ENCODE measurements at regions not wholly inside any gene's neighbourhood (a gene's known extent, or its start where the extent isn't known, plus 50 kb on each side); places are given as distances from the start of the nearest gene placed in this dataset.

- no peak for DNase-seq (ENCODE audit: low spot score)
These were observed 1368.0 kb upstream of the LRRTM1 start for GRCh38 chr2:81672516-81672915.

GRCh38 chr2:81670885-81671284, 1366.3 kb upstream of the LRRTM1 start:
- DNase-seq (ENCODE audit: low spot score) (no peak), ATAC-seq (ENCODE audit: low read depth) (no peak)
- no peaks in the 10 kb centered on the region for H3K27me3 ChIP-seq (ENCODE audit: insufficient read depth, poor library complexity, severe bottlenecking)
- H3K36me3 ChIP-seq (ENCODE audit: low read depth) = no peaks in the 10 kb centered on the region
- TF ChIP-seq CTCF (IDR thresholded peaks at IDR 0.05; ENCODE audit: poor library complexity, severe bottlenecking) = no peak
- H3K4me1 ChIP-seq (ENCODE audit: insufficient read depth, poor library complexity, severe bottlenecking) = no peaks in the 10 kb centered on the region
- no peaks in the 10 kb centered on the region for H3K9me3 ChIP-seq (ENCODE audit: severe bottlenecking)
- no peak overlapping the region for H3K27ac ChIP-seq (ENCODE audit: poor library complexity, severe bottlenecking)
- H3K4me3 ChIP-seq (ENCODE audit: severe bottlenecking) = no peak overlapping the region

More at GRCh38 chr2:81672516-81672915, 1368.0 kb upstream of the LRRTM1 start:
- no peaks in the 10 kb centered on the region for H3K4me1 ChIP-seq (ENCODE audit: insufficient read depth, poor library complexity, severe bottlenecking)
- no peaks in the 10 kb centered on the region for H3K36me3 ChIP-seq (ENCODE audit: low read depth)
- H3K4me3 ChIP-seq (ENCODE audit: severe bottlenecking) = no peak overlapping the region
- H3K9me3 ChIP-seq (ENCODE audit: severe bottlenecking) = no peaks in the 10 kb centered on the region
- no peak overlapping the region for H3K27ac ChIP-seq (ENCODE audit: poor library complexity, severe bottlenecking)
- no peaks in the 10 kb centered on the region for H3K27me3 ChIP-seq (ENCODE audit: insufficient read depth, poor library complexity, severe bottlenecking)
- no peak for ATAC-seq (ENCODE audit: low read depth)
- TF ChIP-seq CTCF (IDR thresholded peaks at IDR 0.05; ENCODE audit: poor library complexity, severe bottlenecking) = no peak

GRCh38 chr2:81661081-81661480, 1356.5 kb upstream of the LRRTM1 start:
- no peak for ATAC-seq (ENCODE audit: low read depth)
- TF ChIP-seq CTCF (IDR thresholded peaks at IDR 0.05; ENCODE audit: poor library complexity, severe bottlenecking) = no peak

GRCh38 chr2:81658227-81658626, 1353.7 kb upstream of the LRRTM1 start:
- Histone ChIP-seq H3K36me3 (ENCODE audit: low read depth) (no peaks in the 10 kb centered on the region), H3K27ac (ENCODE audit: poor library complexity, severe bottlenecking) (peak overlapping the region; percentile 92), H3K4me3 (ENCODE audit: severe bottlenecking) (no peak overlapping the region), H3K9me3 (ENCODE audit: severe bottlenecking) (no peaks in the 10 kb centered on the region), H3K4me1 (ENCODE audit: insufficient read depth, poor library complexity, severe bottlenecking) (peaks cover 14% of the 10 kb centered on the region), H3K27me3 (ENCODE audit: insufficient read depth, poor library complexity, severe bottlenecking) (no peaks in the 10 kb centered on the region)
- ATAC-seq (ENCODE audit: low read depth) = peak; percentile 97
- peak; percentile 76 for DNase-seq (ENCODE audit: low spot score)
- no peak for TF ChIP-seq CTCF (IDR thresholded peaks at IDR 0.05; ENCODE audit: poor library complexity, severe bottlenecking)

More at GRCh38 chr2:81661081-81661480, 1356.5 kb upstream of the LRRTM1 start:
- H3K27me3 ChIP-seq (ENCODE audit: insufficient read depth, poor library complexity, severe bottlenecking) = no peaks in the 10 kb centered on the region
- no peak for DNase-seq (ENCODE audit: low spot score)
- H3K4me3 ChIP-seq (ENCODE audit: severe bottlenecking) = no peak overlapping the region
- H3K4me1 ChIP-seq (ENCODE audit: insufficient read depth, poor library complexity, severe bottlenecking) = peaks cover 14% of the 10 kb centered on the region
- H3K27ac ChIP-seq (ENCODE audit: poor library complexity, severe bottlenecking) = no peak overlapping the region
- H3K9me3 ChIP-seq (ENCODE audit: severe bottlenecking) = no peaks in the 10 kb centered on the region
- no peaks in the 10 kb centered on the region for H3K36me3 ChIP-seq (ENCODE audit: low read depth)

- no peak overlapping the region for H3K4me3 ChIP-seq (ENCODE audit: severe bottlenecking)
- H3K4me1 ChIP-seq (ENCODE audit: insufficient read depth, poor library complexity, severe bottlenecking) = peaks cover 21% of the 10 kb centered on the region
- no peaks in the 10 kb centered on the region for H3K36me3 ChIP-seq (ENCODE audit: low read depth)
- no peak for TF ChIP-seq CTCF (IDR thresholded peaks at IDR 0.05; ENCODE audit: poor library complexity, severe bottlenecking)
- ATAC-seq (ENCODE audit: low read depth) (peak; percentile 96), DNase-seq (ENCODE audit: low spot score) (no peak)
- H3K9me3 ChIP-seq (ENCODE audit: severe bottlenecking) = no peaks in the 10 kb centered on the region
- H3K27me3 ChIP-seq (ENCODE audit: insufficient read depth, poor library complexity, severe bottlenecking) = no peaks in the 10 kb centered on the region
- H3K27ac ChIP-seq (ENCODE audit: poor library complexity, severe bottlenecking) = peak overlapping the region; percentile 72
These were observed 1345.8 kb upstream of the LRRTM1 start for GRCh38 chr2:81650048-81650971.

Measured in RWPE2 (cell line).